Chondrocyte (in vitro differentiated cells): ENCODE measurements at regions not wholly inside any gene's neighbourhood (a gene's known extent, or its start where the extent isn't known, plus 50 kb on each side); places are given as distances from the start of the nearest gene placed in this dataset.

Experiments
- DNase-seq: peaks from one replicate; pipeline ENCODE4 v3.0.0; 2021; ENCODE audit warnings: mixed read lengths, low spot score
- H3K27ac Mint-ChIP-seq: one replicate; pipeline ENCODE4 v1.8.0; 2021; ENCODE audit warnings: mild to moderate bottlenecking, moderate library complexity, mixed read lengths; ENCODE audit not compliant: unreplicated experiment
- H3K27me3 Mint-ChIP-seq: 2 replicates; pipeline ENCODE4 v1.8.0; 2021; ENCODE audit warnings: low read depth, mixed read lengths
- H3K36me3 Mint-ChIP-seq: 2 replicates; pipeline ENCODE4 v1.8.0; 2021; ENCODE audit warnings: low read depth, mixed read lengths
- H3K4me1 Mint-ChIP-seq: 2 replicates; pipeline ENCODE4 v1.8.0; 2021; ENCODE audit warnings: low read depth, mild to moderate bottlenecking, mixed read lengths
- H3K4me3 Mint-ChIP-seq: one replicate; pipeline ENCODE4 v1.8.0; 2021; ENCODE audit warnings: mild to moderate bottlenecking, moderate library complexity, mixed read lengths; ENCODE audit not compliant: unreplicated experiment
- H3K9me3 Mint-ChIP-seq: 2 replicates; pipeline ENCODE4 v1.8.0; 2021; ENCODE audit warnings: low read depth, mixed read lengths
- TF ChIP-seq, protein P1 (sequence below): fragments of 200-600 bp; sonication (generic); IDR thresholded peaks from 2 replicates; pipeline ENCODE4 v1.5.0; 2021; ENCODE audit warnings: antibody characterized with exemption, mild to moderate bottlenecking, moderate library complexity

DNA sequence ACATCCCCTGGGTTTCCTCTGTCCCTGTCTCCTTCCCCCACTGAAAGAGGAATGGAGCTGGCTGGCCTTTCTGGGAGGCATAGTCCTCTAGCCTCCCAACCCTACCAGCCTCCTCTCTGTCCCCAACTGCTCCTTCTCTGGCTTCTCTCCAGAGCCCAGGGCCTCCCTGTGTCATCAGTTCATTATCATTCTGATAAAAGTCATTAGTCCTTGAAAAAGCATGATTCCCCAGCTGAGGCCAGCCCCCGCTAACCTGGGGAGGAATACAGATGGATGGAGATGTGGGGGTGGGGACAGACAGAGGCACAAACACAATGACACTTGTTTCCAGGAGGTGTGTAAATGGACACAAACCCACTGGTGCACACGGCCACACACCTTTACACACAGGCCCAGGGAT, 73.6 kb upstream of the HSPA9 start:
- peaks cover 7% of the 10 kb centered on the region for H3K27me3 Mint-ChIP-seq
- H3K36me3 Mint-ChIP-seq, result no peaks in the 10 kb centered on the region
- H3K4me3 Mint-ChIP-seq, result no peak overlapping the region
- peaks cover 8% of the 10 kb centered on the region for H3K4me1 Mint-ChIP-seq
- H3K9me3 Mint-ChIP-seq, result no peaks in the 10 kb centered on the region
- TF ChIP-seq, protein P1, sequence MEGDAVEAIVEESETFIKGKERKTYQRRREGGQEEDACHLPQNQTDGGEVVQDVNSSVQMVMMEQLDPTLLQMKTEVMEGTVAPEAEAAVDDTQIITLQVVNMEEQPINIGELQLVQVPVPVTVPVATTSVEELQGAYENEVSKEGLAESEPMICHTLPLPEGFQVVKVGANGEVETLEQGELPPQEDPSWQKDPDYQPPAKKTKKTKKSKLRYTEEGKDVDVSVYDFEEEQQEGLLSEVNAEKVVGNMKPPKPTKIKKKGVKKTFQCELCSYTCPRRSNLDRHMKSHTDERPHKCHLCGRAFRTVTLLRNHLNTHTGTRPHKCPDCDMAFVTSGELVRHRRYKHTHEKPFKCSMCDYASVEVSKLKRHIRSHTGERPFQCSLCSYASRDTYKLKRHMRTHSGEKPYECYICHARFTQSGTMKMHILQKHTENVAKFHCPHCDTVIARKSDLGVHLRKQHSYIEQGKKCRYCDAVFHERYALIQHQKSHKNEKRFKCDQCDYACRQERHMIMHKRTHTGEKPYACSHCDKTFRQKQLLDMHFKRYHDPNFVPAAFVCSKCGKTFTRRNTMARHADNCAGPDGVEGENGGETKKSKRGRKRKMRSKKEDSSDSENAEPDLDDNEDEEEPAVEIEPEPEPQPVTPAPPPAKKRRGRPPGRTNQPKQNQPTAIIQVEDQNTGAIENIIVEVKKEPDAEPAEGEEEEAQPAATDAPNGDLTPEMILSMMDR, result no peak
- DNase-seq, result no peak
- no peak overlapping the region for H3K27ac Mint-ChIP-seq

DNA sequence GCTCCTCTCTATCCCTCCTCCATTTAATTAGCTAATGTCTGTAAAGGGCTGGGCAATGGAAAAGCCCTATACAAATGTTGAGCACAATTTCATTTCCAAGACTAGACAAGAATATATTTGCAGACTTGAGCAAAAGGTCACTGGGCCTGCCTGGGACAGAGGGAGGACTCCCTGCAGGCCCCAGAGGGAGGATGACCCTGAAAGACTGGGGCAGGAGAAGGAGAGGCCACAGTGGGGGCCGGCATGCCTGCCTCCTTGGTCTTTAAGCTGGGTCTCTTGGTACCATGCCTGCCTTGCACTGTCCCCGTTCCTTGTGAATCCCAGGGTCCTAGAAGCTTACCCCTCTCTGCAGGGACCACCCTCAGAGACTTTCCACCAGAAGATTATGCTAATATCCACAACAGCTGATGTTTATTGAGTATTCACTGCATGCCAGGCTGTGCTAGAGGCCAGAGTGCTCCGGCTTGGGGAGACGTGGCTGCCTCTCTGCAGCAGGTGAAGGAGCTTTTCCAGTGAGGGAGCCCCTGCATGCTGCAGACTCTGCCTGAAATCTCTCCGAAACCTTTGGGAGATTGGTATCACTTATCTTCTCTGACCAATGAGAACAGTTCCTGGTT, 72.7 kb upstream of the HSPA9 start:
- no peak for DNase-seq
- Mint-ChIP-seq H3K4me1 (peaks cover 8% of the 10 kb centered on the region), H3K9me3 (no peaks in the 10 kb centered on the region), H3K27ac (no peak overlapping the region), H3K27me3 (peaks cover 7% of the 10 kb centered on the region), H3K36me3 (no peaks in the 10 kb centered on the region), H3K4me3 (no peak overlapping the region)
- TF ChIP-seq, protein P1, result no peak

DNA sequence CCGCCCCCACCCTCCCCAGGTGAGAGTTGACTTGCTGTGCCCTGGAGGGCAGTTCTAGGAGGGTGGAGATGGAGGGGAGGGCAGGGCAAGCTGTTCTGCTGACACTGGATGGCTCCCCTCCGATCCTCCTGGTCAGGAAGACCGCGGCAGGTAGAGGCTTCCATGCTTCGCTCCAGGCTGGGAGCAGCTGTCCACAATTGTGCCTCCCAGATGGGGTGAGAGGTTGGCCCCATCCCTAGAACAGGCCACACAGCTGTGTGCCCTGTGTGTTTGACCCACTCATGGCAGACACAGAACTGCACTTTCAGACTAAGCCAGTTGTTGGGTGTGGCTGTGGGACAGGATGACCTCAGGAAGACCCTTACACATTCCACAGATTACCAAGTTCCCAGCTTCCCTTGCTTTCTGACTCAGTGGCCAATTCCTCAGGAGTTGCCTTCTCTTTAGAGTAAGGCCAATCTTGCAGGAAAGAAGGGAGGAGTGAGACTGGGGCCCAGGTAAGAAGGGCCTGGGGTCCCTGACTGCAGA, 72.1 kb upstream of the HSPA9 start:
- Mint-ChIP-seq H3K9me3 (no peaks in the 10 kb centered on the region), H3K4me1 (peaks cover 8% of the 10 kb centered on the region), H3K36me3 (no peaks in the 10 kb centered on the region), H3K4me3 (no peak overlapping the region), H3K27ac (no peak overlapping the region), H3K27me3 (peaks cover 7% of the 10 kb centered on the region)
- no peak for DNase-seq
- TF ChIP-seq, protein P1, result no peak

DNA sequence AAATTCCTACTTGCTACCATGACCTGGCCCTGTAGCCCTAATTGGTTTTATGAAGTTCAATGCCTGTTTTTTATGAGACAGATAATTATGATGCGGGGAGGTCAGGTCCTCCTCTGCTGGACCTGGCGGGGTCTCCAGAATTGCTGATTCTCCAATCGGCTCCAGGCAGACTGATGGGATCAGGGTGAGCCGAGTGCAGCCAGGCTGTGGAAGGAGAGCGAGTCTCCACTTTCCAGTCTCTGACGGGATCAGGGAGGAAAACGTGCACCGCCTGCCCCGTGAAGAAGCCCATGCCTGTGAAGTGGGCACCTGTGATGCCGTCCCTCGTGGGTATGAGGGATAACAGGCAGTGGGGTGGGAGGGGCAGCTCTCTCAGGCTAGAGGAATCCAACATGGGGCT, 71.5 kb upstream of the HSPA9 start:
- Mint-ChIP-seq H3K9me3 (no peaks in the 10 kb centered on the region), H3K36me3 (no peaks in the 10 kb centered on the region), H3K4me1 (peaks cover 8% of the 10 kb centered on the region), H3K4me3 (no peak overlapping the region), H3K27ac (no peak overlapping the region), H3K27me3 (peaks cover 6% of the 10 kb centered on the region)
- no peak for DNase-seq
- TF ChIP-seq, protein P1, result no peak

DNA sequence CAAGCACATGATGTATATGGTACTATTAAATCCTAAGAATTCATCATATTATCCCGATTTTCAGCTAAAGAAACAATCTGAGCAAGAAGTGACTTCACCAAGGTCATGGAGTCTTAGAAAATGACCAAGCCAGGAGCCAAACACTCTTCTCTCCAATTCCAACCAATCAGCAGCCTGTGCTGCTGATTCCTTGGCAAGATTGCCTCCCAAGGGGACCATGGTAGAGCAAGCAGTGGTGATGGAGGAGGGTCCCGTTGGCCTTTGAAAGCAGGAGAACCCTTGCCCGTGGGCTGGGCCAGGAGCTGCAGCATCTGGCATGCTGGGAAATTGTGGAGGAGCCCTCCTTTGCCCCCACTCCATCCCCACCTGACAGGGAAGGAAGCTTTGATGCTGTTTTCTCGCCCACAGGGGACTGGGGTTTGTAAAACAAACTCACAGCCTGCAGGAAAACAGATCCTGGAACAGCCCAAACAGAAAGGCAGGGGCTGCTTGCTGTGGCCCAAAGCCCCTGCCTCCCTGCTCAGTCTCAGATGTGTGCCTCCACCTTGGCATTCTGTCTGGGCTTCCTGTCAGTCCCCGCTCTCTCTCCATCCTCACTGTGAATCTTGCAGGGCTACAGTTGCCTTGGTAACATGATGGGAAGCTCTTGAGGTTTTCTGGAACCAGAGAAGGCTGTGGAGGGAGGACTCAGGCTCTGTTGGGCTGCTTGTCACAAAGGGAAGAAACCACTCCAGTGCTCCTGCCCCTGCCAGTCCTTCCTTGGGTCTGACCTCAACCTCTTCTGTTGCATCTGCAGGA, 70.8 kb upstream of the HSPA9 start:
- H3K4me3 Mint-ChIP-seq, result no peak overlapping the region
- no peaks in the 10 kb centered on the region for H3K9me3 Mint-ChIP-seq
- H3K36me3 Mint-ChIP-seq, result no peaks in the 10 kb centered on the region
- no peak for DNase-seq
- peaks cover 8% of the 10 kb centered on the region for H3K4me1 Mint-ChIP-seq
- TF ChIP-seq, protein P1, result no peak
- H3K27ac Mint-ChIP-seq, result no peak overlapping the region
- peaks cover 5% of the 10 kb centered on the region for H3K27me3 Mint-ChIP-seq
